ENCODE measurements at regions not wholly inside any gene's neighbourhood (a gene's known extent, or its start where the extent isn't known, plus 50 kb on each side); places are given as distances from the start of the nearest gene placed in this dataset.

DNA sequence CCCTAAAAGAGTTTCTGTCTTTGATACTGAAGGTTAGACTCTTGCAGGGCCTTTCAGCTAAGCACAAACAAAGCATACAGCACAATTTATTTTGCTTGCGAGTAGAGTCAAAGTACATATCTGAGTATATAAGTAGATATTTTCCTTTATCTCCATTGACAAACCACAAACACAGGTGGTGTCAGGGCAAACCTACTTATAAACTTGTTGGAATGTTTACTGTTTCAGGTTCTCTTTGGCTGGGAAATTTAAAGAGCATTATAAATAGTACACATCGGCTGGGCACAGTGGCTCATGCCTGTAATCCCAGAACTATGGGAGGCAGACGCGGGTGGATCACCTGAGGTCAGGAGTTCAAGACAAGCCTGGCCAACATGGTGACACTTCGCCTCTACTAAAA, 442.6 kb upstream of the PSMD7 start:
- TF ChIP-seq, protein P1, sequence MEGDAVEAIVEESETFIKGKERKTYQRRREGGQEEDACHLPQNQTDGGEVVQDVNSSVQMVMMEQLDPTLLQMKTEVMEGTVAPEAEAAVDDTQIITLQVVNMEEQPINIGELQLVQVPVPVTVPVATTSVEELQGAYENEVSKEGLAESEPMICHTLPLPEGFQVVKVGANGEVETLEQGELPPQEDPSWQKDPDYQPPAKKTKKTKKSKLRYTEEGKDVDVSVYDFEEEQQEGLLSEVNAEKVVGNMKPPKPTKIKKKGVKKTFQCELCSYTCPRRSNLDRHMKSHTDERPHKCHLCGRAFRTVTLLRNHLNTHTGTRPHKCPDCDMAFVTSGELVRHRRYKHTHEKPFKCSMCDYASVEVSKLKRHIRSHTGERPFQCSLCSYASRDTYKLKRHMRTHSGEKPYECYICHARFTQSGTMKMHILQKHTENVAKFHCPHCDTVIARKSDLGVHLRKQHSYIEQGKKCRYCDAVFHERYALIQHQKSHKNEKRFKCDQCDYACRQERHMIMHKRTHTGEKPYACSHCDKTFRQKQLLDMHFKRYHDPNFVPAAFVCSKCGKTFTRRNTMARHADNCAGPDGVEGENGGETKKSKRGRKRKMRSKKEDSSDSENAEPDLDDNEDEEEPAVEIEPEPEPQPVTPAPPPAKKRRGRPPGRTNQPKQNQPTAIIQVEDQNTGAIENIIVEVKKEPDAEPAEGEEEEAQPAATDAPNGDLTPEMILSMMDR (IDR thresholded peaks at IDR 0.05), result no peak
- TF ChIP-seq POLR2A (IDR thresholded peaks at IDR 0.05), result no peak
- ATAC-seq, result no peak

DNA sequence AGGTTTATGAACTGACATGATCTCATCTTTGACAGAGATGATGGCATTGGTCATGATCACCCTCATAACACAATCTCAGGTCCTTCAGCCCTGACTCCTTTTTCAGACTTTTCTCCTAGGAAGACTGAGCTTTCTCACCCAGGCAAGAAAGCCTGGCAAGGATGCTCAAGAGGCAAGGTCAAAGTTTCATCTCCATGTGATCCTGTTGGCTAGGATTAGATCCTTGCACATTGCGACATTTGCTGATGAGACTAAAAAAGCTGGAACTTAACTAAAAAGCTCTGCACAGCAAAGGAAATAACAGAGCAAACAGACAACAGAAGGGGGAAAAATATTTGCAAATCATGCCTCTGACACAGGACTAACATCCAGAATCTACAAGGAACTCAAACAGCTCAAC, 444.1 kb upstream of the PSMD7 start:
- H3K27me3 ChIP-seq, result peaks cover 0 to 4% (median 0%) of the 10 kb centered on the region in 9 donors
- 76 to 83% (median 82%) methylated on average over 1 of the region's 1 CpG for WGBS, 4 donors
- TF ChIP-seq, protein P1 (IDR thresholded peaks at IDR 0.05), result no peak
- no peak for TF ChIP-seq POLR2A (IDR thresholded peaks at IDR 0.05)
- no peaks in the 10 kb centered on the region for H3K36me3 ChIP-seq
- DNase-seq (no peak), ATAC-seq (no peak)
- intact Hi-C loops (cut with DNase I), result no loop called here
- H3K9me3 ChIP-seq, result peaks cover 0 to 3% (median 0%) of the 10 kb centered on the region in 12 donors
- H3K27ac ChIP-seq, result no peak overlapping the region
- no peaks in the 10 kb centered on the region for H3K4me1 ChIP-seq
- H3K4me3 ChIP-seq, result no peak overlapping the region

More for the DNA sequence above, 442.6 kb upstream of the PSMD7 start:
- intact Hi-C loops (cut with DNase I), result no loop called here
- Histone ChIP-seq H3K4me1 (no peaks in the 10 kb centered on the region), H3K27me3 (peaks cover 0 to 4% (median 0%) of the 10 kb centered on the region in 9 donors), H3K9me3 (peaks cover 0 to 3% (median 0%) of the 10 kb centered on the region in 12 donors), H3K36me3 (no peaks in the 10 kb centered on the region), H3K27ac (no peak overlapping the region), H3K4me3 (no peak overlapping the region)
- DNase-seq, result no peak
- WGBS, 4 donors, result 91 to 95% (median 94%) methylated on average over 5 of the region's 5 CpGs

GRCh38 chr16:73848993-73849392, 447.6 kb upstream of the PSMD7 start:
- Histone ChIP-seq H3K36me3 (no peaks in the 10 kb centered on the region), H3K9me3 (no peaks in the 10 kb centered on the region), H3K4me3 (no peak overlapping the region), H3K27me3 (no peaks in the 10 kb centered on the region), H3K4me1 (peaks cover 0 to 3% (median 0%) of the 10 kb centered on the region in 12 donors), H3K27ac (no peak overlapping the region)
- DNase-seq (no peak), ATAC-seq (no peak)
- intact Hi-C loops (cut with DNase I), result no loop called here
- 74 to 84% (median 80%) methylated on average over 4 of the region's 4 CpGs for WGBS, 4 donors
- TF ChIP-seq, protein P1 (IDR thresholded peaks at IDR 0.05), result no peak
- TF ChIP-seq POLR2A (IDR thresholded peaks at IDR 0.05), result no peak

GRCh38 chr16:73847090-73847489, 449.5 kb upstream of the PSMD7 start:
- no peak for DNase-seq
- H3K4me1 ChIP-seq, result peaks cover 0 to 9% (median 0%) of the 10 kb centered on the region in 12 donors
- TF ChIP-seq, protein P1 (IDR thresholded peaks at IDR 0.05), result no peak
- TF ChIP-seq POLR2A (IDR thresholded peaks at IDR 0.05), result no peak
- no peaks in the 10 kb centered on the region for H3K9me3 ChIP-seq
- ATAC-seq, result no peak
- H3K4me3 ChIP-seq, result no peak overlapping the region
- 83 to 89% (median 88%) methylated on average over 3 of the region's 3 CpGs for WGBS, 4 donors
- H3K27ac ChIP-seq, result no peak overlapping the region
- intact Hi-C loops (cut with DNase I), result no loop called here
- H3K36me3 ChIP-seq, result no peaks in the 10 kb centered on the region
- H3K27me3 ChIP-seq, result no peaks in the 10 kb centered on the region
